ENCODE measurements at regions not wholly inside any gene's neighbourhood (a gene's known extent, or its start where the extent isn't known, plus 50 kb on each side); places are given as distances from the start of the nearest gene placed in this dataset.

- DNase-seq (ENCODE audit: low read depth in 3 of 3): no peak
These were observed 195.7 kb upstream of the KCNG1 start for GRCh38 chr20:51218603-51219002.

DNA sequence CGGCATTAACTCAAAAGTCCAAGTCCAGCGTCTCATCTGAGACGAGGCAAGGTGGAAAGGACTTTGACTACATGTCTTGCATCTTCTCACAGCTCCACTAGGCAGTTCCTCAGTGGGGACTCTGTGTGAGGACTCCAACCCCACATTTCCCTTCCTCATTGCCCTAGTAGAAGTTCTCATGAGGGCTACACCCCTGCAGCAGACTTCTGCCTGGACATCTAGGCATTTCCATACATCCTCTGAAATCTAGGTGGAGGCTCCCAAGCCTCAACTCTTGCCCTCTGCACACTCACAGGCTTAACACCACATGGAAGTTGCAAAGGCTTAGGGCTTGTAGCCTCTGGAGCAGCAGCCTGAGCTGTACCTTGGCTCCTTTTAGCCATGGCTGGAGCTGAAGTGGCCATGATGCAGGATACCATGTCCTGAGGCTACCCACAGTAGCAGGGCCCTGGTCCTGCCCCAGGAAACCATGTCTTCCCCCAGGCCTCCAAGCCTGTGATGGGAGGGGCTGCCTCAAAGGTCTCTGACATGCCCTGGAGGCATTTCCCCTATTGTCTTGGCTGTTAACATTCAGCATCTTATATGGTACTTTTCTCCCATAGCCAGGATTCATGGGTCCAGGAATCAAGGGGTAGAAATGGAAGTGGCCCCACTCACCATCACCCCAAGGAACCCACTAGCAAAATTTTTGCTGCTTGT lies 194.6 kb upstream of the KCNG1 start:
- no peak for DNase-seq (ENCODE audit: low read depth in 3 of 3)

DNA sequence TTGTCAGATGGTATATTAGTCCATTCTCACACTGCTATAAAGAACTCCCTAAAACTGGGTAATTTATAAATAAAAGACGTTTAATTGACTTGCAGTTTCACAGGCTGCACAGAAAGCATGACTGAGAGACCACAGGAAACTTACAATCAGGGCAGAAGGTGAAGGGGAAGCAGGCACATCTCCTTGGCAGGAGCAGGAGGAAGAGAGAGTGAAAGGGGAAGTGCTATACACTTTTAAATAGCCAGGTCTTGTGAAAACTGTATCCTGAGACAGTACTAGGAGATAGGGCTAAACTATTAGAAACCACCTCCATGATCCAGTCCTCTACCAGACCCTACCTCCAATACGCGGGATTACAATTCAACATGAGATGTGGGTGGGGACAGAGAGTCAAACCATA lies 193.9 kb upstream of the KCNG1 start:
- no peak for DNase-seq (ENCODE audit: low read depth in 3 of 3)

DNA sequence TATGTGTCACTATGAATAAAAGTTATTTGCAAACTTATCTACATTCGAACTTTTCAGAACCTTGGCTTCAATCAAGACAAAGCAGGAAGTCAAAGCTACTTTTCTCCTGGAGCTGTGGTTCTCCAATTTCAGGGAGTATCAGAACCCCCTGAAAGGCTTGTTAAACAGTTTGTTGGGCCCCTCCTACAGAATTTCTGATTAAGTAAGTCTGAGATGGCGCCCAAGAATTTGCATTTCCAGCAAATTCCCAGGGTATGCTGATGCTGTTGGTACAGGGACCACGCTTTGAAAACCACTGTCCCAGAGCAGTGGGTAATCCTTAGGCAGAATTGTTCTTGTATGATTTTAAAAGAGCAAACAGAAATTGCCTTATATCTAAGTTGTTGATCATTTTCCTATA lies 189.9 kb upstream of the KCNG1 start:
- no peak for DNase-seq (ENCODE audit: low read depth in 3 of 3)

DNA sequence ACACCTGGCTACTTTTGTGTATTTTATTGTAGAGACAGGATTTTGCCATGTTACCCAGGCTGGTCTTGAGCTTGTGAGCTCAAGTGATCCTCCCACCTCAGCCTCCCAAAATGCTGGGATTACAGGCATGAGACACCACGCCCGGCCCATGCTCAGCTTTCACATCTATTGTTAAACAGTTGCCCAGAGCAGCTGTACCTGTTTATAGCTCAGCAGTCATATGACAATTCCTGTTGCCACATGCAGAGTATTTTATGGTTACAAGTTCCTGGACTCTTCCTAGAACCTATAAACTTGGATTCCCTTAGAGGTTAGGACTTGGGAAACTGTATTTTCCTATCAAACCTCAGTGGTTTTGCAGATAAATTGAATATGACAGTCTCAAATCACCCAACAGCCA lies 188.3 kb upstream of the KCNG1 start:
- no peak for DNase-seq (ENCODE audit: low read depth in 3 of 3)

DNA sequence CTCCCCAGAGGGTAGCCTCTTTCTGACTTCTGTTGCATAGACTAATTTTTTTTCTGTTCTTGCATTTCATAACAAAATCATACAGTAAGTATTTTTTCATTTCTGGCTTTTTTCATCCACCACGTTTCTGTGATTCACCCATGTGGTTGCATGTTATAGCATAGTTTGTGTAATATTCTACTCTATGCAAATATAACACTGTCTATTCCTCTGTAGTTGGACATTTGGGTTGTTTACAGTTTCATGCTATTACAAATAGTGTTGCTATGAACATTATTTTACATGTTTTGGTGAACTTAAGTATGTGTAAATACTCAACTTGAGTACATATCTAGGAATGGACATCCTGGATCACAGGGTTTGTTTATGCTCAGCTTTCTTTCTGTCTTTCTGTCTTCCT lies 187.2 kb upstream of the KCNG1 start:
- no peak for DNase-seq (ENCODE audit: low read depth in 3 of 3)

- no peak for DNase-seq (ENCODE audit: low read depth in 3 of 3)
These were observed 185.3 kb upstream of the KCNG1 start for GRCh38 chr20:51208162-51208561.

GRCh38 chr20:51206032-51206662 lies 183.2 kb upstream of the KCNG1 start:
- no peak for DNase-seq (ENCODE audit: low read depth in 3 of 3)

DNA sequence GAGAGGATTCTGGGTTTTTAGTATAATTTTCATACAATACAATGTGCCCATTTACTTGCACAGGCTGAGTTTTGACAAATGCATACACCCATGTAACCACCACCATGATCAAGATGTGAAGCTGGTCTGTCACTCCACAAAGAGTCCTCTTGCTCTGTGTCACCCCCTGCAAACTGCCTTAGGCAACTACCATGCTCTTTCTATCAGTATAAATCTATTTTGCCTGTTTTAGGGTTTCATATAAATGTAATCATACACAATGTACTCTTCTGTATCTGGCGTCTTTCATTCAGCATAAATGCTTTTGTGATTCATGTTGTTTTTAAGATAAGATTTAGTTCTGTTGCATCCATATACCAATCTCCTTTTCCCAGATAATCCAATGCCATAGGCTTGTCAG lies 181.9 kb upstream of the KCNG1 start:
- no peak for DNase-seq (ENCODE audit: low read depth in 3 of 3)

- no peak for DNase-seq (ENCODE audit: low read depth in 3 of 3)
These were observed 181.3 kb upstream of the KCNG1 start for GRCh38 chr20:51204051-51204715.

DNA sequence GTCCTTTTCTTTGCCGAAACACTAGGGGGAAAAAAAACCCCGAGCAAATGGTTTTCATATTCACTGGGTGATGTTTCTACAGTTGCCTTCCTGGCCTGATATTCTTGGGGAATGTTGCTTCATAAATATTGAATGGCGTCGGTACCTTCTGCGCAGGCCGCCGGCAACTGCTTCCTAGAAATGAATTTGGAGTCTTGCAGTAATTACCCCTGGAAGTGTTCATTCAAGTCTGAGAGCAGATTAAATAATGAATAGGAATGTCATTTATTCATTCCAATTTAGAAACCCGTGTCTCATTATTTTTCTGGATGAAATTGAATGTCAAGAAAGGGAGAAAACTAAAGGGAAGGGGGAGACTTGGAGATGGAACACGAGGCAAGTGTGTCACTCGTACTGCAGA lies 179.4 kb upstream of the KCNG1 start:
- no peak for DNase-seq (ENCODE audit: low read depth in 3 of 3)

- DNase-seq (ENCODE audit: low read depth in 3 of 3): no peak
These were observed 177.0 kb upstream of the KCNG1 start for GRCh38 chr20:51199920-51200319.

DNA sequence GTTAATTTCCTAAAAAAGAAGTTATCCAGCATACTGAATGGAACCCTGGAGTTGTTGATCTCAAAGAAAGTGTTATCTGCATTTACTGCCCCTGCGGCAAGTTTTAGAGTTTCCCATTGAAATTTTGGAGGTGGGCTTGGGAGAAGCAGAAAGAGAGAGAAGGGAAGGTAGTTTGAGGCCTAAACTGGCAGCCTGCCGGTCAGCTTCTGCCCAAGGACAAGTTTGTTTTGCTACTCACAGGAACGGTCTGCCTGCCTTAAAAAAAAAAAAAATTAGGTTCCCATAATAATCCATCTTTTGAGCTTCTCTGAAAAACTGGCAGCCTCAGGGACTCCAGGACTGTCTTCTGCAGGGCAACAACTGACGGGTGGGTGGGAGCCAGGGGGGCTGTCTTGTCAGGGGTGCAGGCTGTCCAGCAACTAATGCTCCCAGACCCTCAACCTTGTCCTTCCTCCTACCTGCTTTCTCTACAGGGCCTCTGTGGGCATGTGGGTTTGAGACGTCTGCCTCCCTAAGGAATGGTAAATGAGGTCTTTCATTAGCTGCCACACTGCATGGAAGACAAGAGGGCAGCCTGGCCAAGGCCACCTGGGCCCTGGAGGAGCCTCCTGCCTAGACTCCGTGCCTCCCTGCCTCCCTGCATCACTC lies 176.1 kb upstream of the KCNG1 start:
- DNase-seq (ENCODE audit: low read depth in 3 of 3): no peak

DNA sequence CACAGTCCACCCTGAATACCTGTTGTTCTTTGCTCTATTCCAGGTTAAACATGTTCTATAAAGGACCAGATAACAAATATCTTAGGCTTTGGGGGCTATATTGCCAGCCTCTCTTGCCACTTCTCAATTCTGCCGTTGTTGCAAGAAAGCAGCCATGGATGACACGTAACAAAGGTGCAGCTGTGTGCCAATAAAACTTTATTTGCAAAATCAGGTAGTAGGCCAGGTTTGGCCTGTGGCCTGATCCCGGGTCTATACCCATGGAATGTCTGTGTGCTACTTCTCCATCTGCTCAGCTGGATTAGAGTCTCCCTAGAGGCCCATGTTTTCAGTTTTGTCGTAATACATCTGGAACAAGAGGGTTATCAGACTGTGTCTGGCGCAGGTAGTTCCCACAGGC lies 175.3 kb upstream of the KCNG1 start:
- no peak for DNase-seq (ENCODE audit: low read depth in 3 of 3)

- no peak for DNase-seq (ENCODE audit: low read depth in 3 of 3)
These were observed 174.2 kb upstream of the KCNG1 start for GRCh38 chr20:51196991-51197651.

DNA sequence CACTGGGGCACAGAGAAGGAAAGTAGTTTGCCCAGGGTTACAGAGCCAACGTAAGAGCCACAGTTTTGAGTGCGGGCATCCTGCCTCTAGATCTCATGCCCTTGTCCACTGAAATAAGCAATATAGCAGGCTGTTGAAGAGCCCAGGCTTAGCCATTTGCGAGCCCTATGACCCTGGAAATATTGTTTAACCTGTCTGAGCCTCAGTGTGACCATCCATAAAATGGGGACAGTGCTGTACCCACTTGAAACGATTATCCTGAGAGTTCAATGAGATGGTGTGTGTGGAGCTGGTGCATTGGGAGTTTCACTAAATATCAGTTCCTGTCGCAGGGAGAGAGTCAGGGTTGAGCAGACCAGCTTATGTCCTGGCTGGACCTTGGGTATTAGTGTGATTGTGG lies 173.1 kb upstream of the KCNG1 start:
- DNase-seq (ENCODE audit: low read depth in 3 of 3): no peak

DNA sequence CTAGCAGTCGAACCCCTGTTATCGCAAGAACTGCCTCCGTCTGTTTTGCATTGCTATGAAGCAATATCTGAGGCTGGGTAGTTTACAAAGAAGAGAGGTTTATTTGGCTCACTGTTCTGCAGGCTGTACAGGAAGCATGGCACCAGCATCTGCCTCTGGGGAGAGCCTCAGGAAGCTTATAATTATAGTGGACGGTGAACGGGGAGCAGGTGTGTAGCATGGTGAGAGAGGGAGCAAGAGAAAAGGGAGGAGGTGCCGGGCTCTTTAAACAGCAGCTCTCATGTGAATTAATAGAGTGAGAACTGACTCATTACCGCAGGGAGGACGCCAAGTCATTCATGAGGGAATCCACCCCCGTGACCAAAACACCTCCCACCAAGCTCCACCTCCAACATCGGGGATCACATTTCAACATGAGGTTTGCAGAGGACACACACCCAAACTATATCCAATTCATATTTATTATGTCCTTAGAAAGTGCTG lies 172.6 kb upstream of the KCNG1 start:
- no peak for DNase-seq (ENCODE audit: low read depth in 3 of 3)

GRCh38 chr20:51193066-51193772 lies 170.3 kb upstream of the KCNG1 start:
- DNase-seq (ENCODE audit: low read depth in 3 of 3): no peak

GRCh38 chr20:51190783-51191180 lies 167.9 kb upstream of the KCNG1 start:
- DNase-seq (ENCODE audit: low read depth in 3 of 3): no peak

GRCh38 chr20:51189814-51190782 lies 167.2 kb upstream of the KCNG1 start:
- DNase-seq (ENCODE audit: low read depth in 3 of 3): no peak

All from stimulated activated CD4-positive, alpha-beta T cell treated with anti-CD3 and anti-CD28 coated beads, TNF-alpha, amount 100 ng/mL, for 48 hours (primary cell).